HepG2 (cell line): ENCODE measurements at regions not wholly inside any gene's neighbourhood (a gene's known extent, or its start where the extent isn't known, plus 50 kb on each side); places are given as distances from the start of the nearest gene placed in this dataset.
"Not testable (repeated sequence)": the region's sequence is repeated elsewhere in the genome, so short reads cannot be mapped to it uniquely, and the experiment has no call there.

Source experiments
- ATAC-seq: fragments of 200-7000 bp; cut with Tn5 transposase; 3 replicates; pipeline ENCODE4 v1.9.1; 2020; ENCODE audit warnings: mild to moderate bottlenecking, moderate library complexity
- BruUV-seq: library from RNA; stranded (reverse); fragments of 400-500 nt; replicated peaks from 2 replicates; lab custom pipeline; 2021; lab: Mats Ljungman, UMichigan
- CTCF ChIA-PET: fragments of 300-600 bp; formaldehyde crosslinking; extraction: SDS; loops from one replicate; lab custom pipeline; 2021; ENCODE audit warnings: low total read pairs, inconsistent platforms, low intra/inter-chr PET ratio; lab: Yijun Ruan, JAX
- POLR2A ChIA-PET: fragments of 350-600 bp; sonication (Branson Sonifier 250); formaldehyde crosslinking; loops from one replicate; lab custom pipeline; 2020; ENCODE audit warnings: antibody characterized with exemption, inconsistent platforms; lab: Yijun Ruan, JAX
- DNase-seq: peaks from one replicate; pipeline ENCODE4 v3.0.0-alpha.2; 2015; ENCODE audit warnings: low spot score
- FAIRE-seq: peaks from 3 replicates; lab custom pipeline; 2011; peaks lifted over from hg19 to GRCh38; lab: Jason Lieb, UNC
- H2AFZ ChIP-seq: one replicate; pipeline ENCODE4 v1.6.1; 2011; ENCODE audit warnings: low read length, inconsistent platforms
- H3K27ac ChIP-seq: fragments of 300-600 bp; 3 replicates; pipeline ENCODE4 v1.8.0; 2011; ENCODE audit warnings: mixed run types, mild to moderate bottlenecking, mixed read lengths, low read length, inconsistent platforms; ENCODE audit not compliant: insufficient read depth; ENCODE audit errors: extremely low read length
- H3K27me3 ChIP-seq, 2 experiments: fragments of 200-600 bp in 1 of 2; 2 replicates in 1 of 2; 3 replicates in 1 of 2; pipeline versions ENCODE4 v1.6.0 to v1.8.0; 2011; ENCODE audit warnings: low read length in 2 of 2, mild to moderate bottlenecking in 2 of 2, moderate library complexity in 2 of 2, inconsistent platforms in 1 of 2; ENCODE audit not compliant: insufficient read depth in 2 of 2, control insufficient read depth in 1 of 2
- H3K36me3 ChIP-seq, 2 experiments: fragments of 200-600 bp in 1 of 2; replicated peaks in 1 of 2; 2 replicates in 1 of 2; 3 replicates in 1 of 2; pipeline versions ENCODE4 v1.5.1 to v1.8.0; 2011; ENCODE audit warnings: low read length in 2 of 2, inconsistent platforms in 1 of 2; ENCODE audit not compliant: insufficient read depth in 2 of 2, control insufficient read depth in 1 of 2
- H3K4me1 ChIP-seq: 2 replicates; pipeline ENCODE4 v1.5.1; 2012; ENCODE audit warnings: low read length, inconsistent platforms; ENCODE audit not compliant: insufficient read depth
- H3K4me2 ChIP-seq: 2 replicates; pipeline ENCODE4 v1.6.0; 2011; ENCODE audit warnings: low read depth, low read length, inconsistent platforms
- H3K4me3 ChIP-seq, 3 experiments: fragments of 200-600 bp in 1 of 3; sonication (generic), shearing (Covaris generic) in 1 of 3; replicated peaks in 1 of 3; 2 replicates each; pipeline ENCODE4 v1.5.1; 2011 to 2016; ENCODE audit warnings: low read length in 3 of 3, inconsistent platforms in 2 of 3, low read depth in 2 of 3, mild to moderate bottlenecking in 2 of 3, control low read depth in 1 of 3, mixed read lengths in 1 of 3; ENCODE audit not compliant: insufficient read depth in 1 of 3
- H3K79me2 ChIP-seq: one replicate; pipeline ENCODE4 v1.6.1; 2011; ENCODE audit warnings: low read length, inconsistent platforms; ENCODE audit not compliant: insufficient read depth
- H3K9ac ChIP-seq: 2 replicates; pipeline ENCODE4 v1.6.0; 2011; ENCODE audit warnings: mild to moderate bottlenecking, low read depth, low read length, inconsistent platforms; ENCODE audit not compliant: insufficient read depth
- H3K9me3 ChIP-seq: 2 replicates; pipeline ENCODE4 v1.5.1; 2012; ENCODE audit warnings: mild to moderate bottlenecking, low read length
- H4K20me1 ChIP-seq: 2 replicates; pipeline ENCODE4 v1.6.0; 2011; ENCODE audit warnings: inconsistent platforms, mild to moderate bottlenecking, low read length, moderate library complexity; ENCODE audit not compliant: insufficient read depth
- AGO1 ChIP-seq: fragments of 200-400 bp; formaldehyde crosslinking; IDR thresholded peaks from 2 replicates; pipeline ENCODE4 v1.6.1; 2017; ENCODE audit warnings: mild to moderate bottlenecking, low read depth, low read length, moderate library complexity; ENCODE audit not compliant: poor library complexity, severe bottlenecking
- GZF1 ChIP-seq: sonication (generic); formaldehyde crosslinking; IDR thresholded peaks from 2 replicates; pipeline ENCODE4 v1.5.1; 2020; ENCODE audit warnings: mild to moderate bottlenecking, missing genetic modification reagents
- KAT8 ChIP-seq: IDR thresholded peaks from 2 replicates; pipeline ENCODE4 v1.6.1; 2016; ENCODE audit warnings: missing genetic modification reagents, missing compliant biosample characterization
- ZNF746 ChIP-seq: sonication (generic); formaldehyde crosslinking; IDR thresholded peaks from 2 replicates; pipeline ENCODE4 v1.8.0; 2022; ENCODE audit warnings: mild to moderate bottlenecking, missing genetic modification reagents
- WGBS: methylation state at CpG from one replicate; pipeline ENCODE4 v1.1.6; 2017; ENCODE audit warnings: low lambda C conversion rate; 5-methylcytosine and 5-hydroxymethylcytosine counted together
- in situ Hi-C: cut with HindIII; loops from 2 replicates; pipeline ENCODE4 v1.10.0; 2017; ENCODE audit warnings: low pct_unique_long_range_greater_than_20kb; ENCODE audit not compliant: extremely low pct_ligation_motif_present
- intact Hi-C: fragments of 100-400 bp; cut with micrococcal nuclease; formaldehyde crosslinking; loops from one replicate; pipeline ENCODE4 v1.10.0; 2022; ENCODE audit not compliant: unreplicated experiment
- TF ChIP-seq, protein P1 (sequence below): IDR thresholded peaks from 2 replicates; pipeline ENCODE4 v1.4.0; 2020; ENCODE audit warnings: mild to moderate bottlenecking, missing genetic modification reagents
- TF ChIP-seq, protein P2 (sequence below): sonication (generic); formaldehyde crosslinking; IDR thresholded peaks from 2 replicates; pipeline ENCODE4 v1.4.0; 2020; ENCODE audit warnings: missing genetic modification reagents
- TF ChIP-seq, protein P3 (sequence below): sonication (generic); formaldehyde crosslinking; IDR thresholded peaks from 2 replicates; pipeline ENCODE4 v1.5.0; 2020; ENCODE audit warnings: missing genetic modification reagents, mild to moderate bottlenecking, borderline replicate concordance
- TF ChIP-seq, protein P4 (sequence below): sonication (generic); formaldehyde crosslinking; IDR thresholded peaks from 2 replicates; pipeline ENCODE4 v1.4.0; 2020; ENCODE audit warnings: missing genetic modification reagents, mild to moderate bottlenecking, borderline replicate concordance

DNA sequence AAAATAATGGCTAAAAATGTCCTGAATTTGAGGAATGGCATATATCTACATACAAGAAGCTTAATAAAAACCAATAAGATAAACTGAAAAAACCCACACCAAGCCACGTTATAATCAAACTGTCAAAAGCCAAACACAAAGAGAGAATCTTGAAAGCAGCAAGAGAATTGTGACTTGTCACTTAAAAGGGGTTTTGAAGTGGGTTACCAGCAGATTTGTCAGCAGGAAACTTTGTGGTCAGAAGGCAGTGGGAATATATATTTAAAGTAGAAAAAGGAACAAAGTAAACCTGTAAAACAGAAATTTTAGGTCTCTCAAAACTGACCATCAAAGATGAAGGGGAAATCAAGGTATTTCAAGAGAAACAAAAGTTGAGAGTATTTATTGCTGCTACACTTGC lies 171.9 kb upstream of the CNTNAP5 start:
- in situ Hi-C loops: no loop called here
- Histone ChIP-seq H3K4me3 (no peak overlapping the region), H3K79me2 (no peaks in the 10 kb centered on the region), H3K9me3 (peaks cover 92% of the 10 kb centered on the region), H3K27ac (no peak overlapping the region), H4K20me1 (no peaks in the 10 kb centered on the region), H3K4me1 (no peaks in the 10 kb centered on the region), H3K27me3 (no peaks in the 10 kb centered on the region), H3K4me2 (no peak overlapping the region), H3K9ac (no peak overlapping the region), H3K36me3 (no peaks in the 10 kb centered on the region), H2AFZ (no peak overlapping the region)
- TF ChIP-seq, protein P1, sequence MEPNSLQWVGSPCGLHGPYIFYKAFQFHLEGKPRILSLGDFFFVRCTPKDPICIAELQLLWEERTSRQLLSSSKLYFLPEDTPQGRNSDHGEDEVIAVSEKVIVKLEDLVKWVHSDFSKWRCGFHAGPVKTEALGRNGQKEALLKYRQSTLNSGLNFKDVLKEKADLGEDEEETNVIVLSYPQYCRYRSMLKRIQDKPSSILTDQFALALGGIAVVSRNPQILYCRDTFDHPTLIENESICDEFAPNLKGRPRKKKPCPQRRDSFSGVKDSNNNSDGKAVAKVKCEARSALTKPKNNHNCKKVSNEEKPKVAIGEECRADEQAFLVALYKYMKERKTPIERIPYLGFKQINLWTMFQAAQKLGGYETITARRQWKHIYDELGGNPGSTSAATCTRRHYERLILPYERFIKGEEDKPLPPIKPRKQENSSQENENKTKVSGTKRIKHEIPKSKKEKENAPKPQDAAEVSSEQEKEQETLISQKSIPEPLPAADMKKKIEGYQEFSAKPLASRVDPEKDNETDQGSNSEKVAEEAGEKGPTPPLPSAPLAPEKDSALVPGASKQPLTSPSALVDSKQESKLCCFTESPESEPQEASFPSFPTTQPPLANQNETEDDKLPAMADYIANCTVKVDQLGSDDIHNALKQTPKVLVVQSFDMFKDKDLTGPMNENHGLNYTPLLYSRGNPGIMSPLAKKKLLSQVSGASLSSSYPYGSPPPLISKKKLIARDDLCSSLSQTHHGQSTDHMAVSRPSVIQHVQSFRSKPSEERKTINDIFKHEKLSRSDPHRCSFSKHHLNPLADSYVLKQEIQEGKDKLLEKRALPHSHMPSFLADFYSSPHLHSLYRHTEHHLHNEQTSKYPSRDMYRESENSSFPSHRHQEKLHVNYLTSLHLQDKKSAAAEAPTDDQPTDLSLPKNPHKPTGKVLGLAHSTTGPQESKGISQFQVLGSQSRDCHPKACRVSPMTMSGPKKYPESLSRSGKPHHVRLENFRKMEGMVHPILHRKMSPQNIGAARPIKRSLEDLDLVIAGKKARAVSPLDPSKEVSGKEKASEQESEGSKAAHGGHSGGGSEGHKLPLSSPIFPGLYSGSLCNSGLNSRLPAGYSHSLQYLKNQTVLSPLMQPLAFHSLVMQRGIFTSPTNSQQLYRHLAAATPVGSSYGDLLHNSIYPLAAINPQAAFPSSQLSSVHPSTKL (CRISPR knock-in tag): no peak
- TF ChIP-seq GZF1 (CRISPR knock-in tag): no peak
- TF ChIP-seq AGO1: no peak
- TF ChIP-seq, protein P2, sequence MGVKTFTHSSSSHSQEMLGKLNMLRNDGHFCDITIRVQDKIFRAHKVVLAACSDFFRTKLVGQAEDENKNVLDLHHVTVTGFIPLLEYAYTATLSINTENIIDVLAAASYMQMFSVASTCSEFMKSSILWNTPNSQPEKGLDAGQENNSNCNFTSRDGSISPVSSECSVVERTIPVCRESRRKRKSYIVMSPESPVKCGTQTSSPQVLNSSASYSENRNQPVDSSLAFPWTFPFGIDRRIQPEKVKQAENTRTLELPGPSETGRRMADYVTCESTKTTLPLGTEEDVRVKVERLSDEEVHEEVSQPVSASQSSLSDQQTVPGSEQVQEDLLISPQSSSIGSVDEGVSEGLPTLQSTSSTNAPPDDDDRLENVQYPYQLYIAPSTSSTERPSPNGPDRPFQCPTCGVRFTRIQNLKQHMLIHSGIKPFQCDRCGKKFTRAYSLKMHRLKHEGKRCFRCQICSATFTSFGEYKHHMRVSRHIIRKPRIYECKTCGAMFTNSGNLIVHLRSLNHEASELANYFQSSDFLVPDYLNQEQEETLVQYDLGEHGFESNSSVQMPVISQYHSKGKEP (CRISPR knock-in tag): no peak
- TF ChIP-seq, protein P3, sequence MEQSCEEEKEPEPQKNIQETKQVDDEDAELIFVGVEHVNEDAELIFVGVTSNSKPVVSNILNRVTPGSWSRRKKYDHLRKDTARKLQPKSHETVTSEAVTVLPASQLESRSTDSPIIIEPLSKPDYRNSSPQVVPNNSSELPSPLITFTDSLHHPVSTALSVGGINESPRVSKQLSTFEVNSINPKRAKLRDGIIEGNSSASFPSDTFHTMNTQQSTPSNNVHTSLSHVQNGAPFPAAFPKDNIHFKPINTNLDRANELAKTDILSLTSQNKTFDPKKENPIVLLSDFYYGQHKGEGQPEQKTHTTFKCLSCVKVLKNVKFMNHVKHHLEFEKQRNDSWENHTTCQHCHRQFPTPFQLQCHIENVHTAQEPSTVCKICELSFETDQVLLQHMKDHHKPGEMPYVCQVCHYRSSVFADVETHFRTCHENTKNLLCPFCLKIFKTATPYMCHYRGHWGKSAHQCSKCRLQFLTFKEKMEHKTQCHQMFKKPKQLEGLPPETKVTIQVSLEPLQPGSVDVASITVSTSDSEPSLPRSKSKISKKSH (CRISPR knock-in tag): no peak
- TF ChIP-seq, protein P4, sequence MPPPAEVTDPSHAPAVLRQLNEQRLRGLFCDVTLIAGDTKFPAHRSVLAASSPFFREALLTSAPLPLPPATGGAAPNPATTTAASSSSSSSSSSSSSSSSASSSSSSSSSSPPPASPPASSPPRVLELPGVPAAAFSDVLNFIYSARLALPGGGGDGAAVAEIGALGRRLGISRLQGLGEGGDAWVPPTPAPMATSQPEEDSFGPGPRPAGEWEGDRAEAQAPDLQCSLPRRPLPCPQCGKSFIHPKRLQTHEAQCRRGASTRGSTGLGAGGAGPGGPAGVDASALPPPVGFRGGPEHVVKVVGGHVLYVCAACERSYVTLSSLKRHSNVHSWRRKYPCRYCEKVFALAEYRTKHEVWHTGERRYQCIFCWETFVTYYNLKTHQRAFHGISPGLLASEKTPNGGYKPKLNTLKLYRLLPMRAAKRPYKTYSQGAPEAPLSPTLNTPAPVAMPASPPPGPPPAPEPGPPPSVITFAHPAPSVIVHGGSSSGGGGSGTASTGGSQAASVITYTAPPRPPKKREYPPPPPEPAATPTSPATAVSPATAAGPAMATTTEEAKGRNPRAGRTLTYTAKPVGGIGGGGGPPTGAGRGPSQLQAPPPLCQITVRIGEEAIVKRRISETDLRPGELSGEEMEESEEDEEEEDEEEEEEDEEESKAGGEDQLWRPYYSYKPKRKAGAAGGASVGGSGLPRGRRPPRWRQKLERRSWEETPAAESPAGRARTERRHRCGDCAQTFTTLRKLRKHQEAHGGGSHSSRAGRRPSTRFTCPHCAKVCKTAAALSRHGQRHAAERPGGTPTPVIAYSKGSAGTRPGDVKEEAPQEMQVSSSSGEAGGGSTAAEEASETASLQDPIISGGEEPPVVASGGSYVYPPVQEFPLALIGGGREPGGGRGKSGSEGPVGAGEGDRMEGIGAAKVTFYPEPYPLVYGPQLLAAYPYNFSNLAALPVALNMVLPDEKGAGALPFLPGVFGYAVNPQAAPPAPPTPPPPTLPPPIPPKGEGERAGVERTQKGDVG (CRISPR knock-in tag): no peak
- TF ChIP-seq KAT8 (CRISPR knock-in tag): no peak
- TF ChIP-seq ZNF746: no peak
- ChIA-PET POLR2A (no interaction called here), CTCF (no interaction called here)
- 2% methylated on average over 1 of the region's 1 CpG for whole genome bisulfite sequencing
- ATAC-seq (no peak), FAIRE-seq (no peak), DNase-seq (no peak)
- intact Hi-C loops: no loop called here
- no TSS peak for BruUV-seq

DNA sequence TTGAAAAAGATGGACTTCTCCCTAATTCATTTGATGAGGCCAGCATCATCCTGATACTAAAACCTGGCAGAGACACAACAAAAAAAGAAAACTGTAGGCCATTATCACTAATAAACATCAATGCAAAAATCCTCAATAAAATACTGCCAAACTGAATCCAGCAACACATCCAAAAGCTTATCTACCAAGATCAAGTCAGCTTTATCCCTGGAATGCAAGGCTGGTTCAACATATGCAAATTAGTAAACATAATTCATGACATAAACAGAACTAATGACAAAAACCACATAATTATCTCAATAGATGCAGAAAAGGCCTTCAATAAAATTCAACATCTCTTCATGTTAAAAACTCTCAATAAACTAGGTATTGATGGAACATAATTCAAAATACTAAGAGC lies 166.1 kb upstream of the CNTNAP5 start:
- CTCF ChIA-PET, H3K36me3 ChIP-seq, BruUV-seq, intact Hi-C loops, H4K20me1 ChIP-seq, DNase-seq, H2AFZ ChIP-seq, H3K79me2 ChIP-seq, H3K27me3 ChIP-seq, FAIRE-seq, H3K4me2 ChIP-seq, H3K9ac ChIP-seq, H3K4me1 ChIP-seq, H3K4me3 ChIP-seq, POLR2A ChIA-PET, ATAC-seq, H3K27ac ChIP-seq, in situ Hi-C loops: not testable (repeated sequence)
- H3K9me3 ChIP-seq: peaks cover 97% of the 10 kb centered on the region
